AG04450 (cell line): ENCODE measurements at regions not wholly inside any gene's neighbourhood (a gene's known extent, or its start where the extent isn't known, plus 50 kb on each side); places are given as distances from the start of the nearest gene placed in this dataset.

Experiments used
- CTCF ChIA-PET: fragments of 300-600, 350-600 bp; formaldehyde crosslinking; extraction: SDS; loops from one replicate; lab custom pipeline; 2022; ENCODE audit warnings: antibody characterized with exemption, inconsistent platforms; lab: Charles Lee
- POLR2A ChIA-PET: fragments of 350-600 bp; formaldehyde crosslinking; extraction: SDS; loops from one replicate; lab custom pipeline; 2021; ENCODE audit warnings: antibody characterized with exemption, inconsistent platforms; lab: Yijun Ruan, JAX
- DNase-seq: peaks from one replicate; pipeline ENCODE4 v3.0.0-alpha.2; 2011; ENCODE audit warnings: low read depth, low spot score
- H3K27ac ChIP-seq: one replicate; pipeline ENCODE4 v1.5.1; 2012; ENCODE audit warnings: low read depth, low read length, control low read depth
- H3K27me3 ChIP-seq: one replicate; pipeline ENCODE4 v1.6.0; 2012; ENCODE audit warnings: low read length; ENCODE audit not compliant: control insufficient read depth, insufficient read depth
- H3K4me3 ChIP-seq: 2 replicates; pipeline ENCODE4 v1.5.1; 2011; ENCODE audit warnings: mild to moderate bottlenecking, low read depth, low read length, control low read depth
- H3K9me3 ChIP-seq: 2 replicates; pipeline ENCODE4 v1.5.1; 2012; ENCODE audit warnings: low read length; ENCODE audit not compliant: control insufficient read depth, insufficient read depth
- CTCF ChIP-seq: IDR thresholded peaks from 2 replicates; pipeline ENCODE4 v1.5.1; 2011; ENCODE audit warnings: low read depth, low read length, control low read depth, inconsistent platforms

GRCh38 chr4:71123951-71124350 lies 130.5 kb downstream of the DCK start:
- Histone ChIP-seq H3K27me3 (no peaks in the 10 kb centered on the region), H3K27ac (no peak overlapping the region), H3K4me3 (no peak overlapping the region), H3K9me3 (peaks cover 8% of the 10 kb centered on the region)
- DNase-seq, result no peak
- TF ChIP-seq CTCF, result no peak
- CTCF ChIA-PET, result no interaction called here
- POLR2A ChIA-PET, result interaction anchor here (0.6 kb wide), 1 partner anchor 99 kb away, joined by 3 read pairs; no protein-coding TSS in a partner anchor

GRCh38 chr4:71125137-71125536 lies 131.7 kb downstream of the DCK start:
- POLR2A ChIA-PET, result no interaction called here
- H3K27ac ChIP-seq, result no peak overlapping the region
- peaks cover 8% of the 10 kb centered on the region for H3K9me3 ChIP-seq
- DNase-seq, result no peak
- CTCF ChIA-PET, result interaction anchor here (1.2 kb wide), 1 partner anchor 104 kb away, joined by 3 read pairs; no protein-coding TSS in a partner anchor
- H3K4me3 ChIP-seq, result no peak overlapping the region
- no peaks in the 10 kb centered on the region for H3K27me3 ChIP-seq
- no peak for TF ChIP-seq CTCF

- POLR2A ChIA-PET, result interaction anchor here (0.8 kb wide), 1 partner anchor 203 kb away, joined by 3 read pairs; no protein-coding TSS in a partner anchor
- H3K27ac ChIP-seq, result no peak overlapping the region
Measured at GRCh38 chr4:71126719-71127118, 133.3 kb downstream of the DCK start.

GRCh38 chr4:71130827-71131603 lies 137.6 kb downstream of the DCK start:
- peak; percentile 41; the same call in 1 of the 2 replicates for TF ChIP-seq CTCF
- DNase-seq, result no peak
- CTCF ChIA-PET, result interaction anchor here (0.6 to 3.4 kb wide), 17 partner anchors 18 to 863 kb away, joined by 3 to 25 read pairs (median 4); no protein-coding TSS in a partner anchor
- peak overlapping the region; percentile 23 for H3K4me3 ChIP-seq
- H3K9me3 ChIP-seq, result no peaks in the 10 kb centered on the region
- H3K27ac ChIP-seq, result peak overlapping the region; percentile 43
- no peaks in the 10 kb centered on the region for H3K27me3 ChIP-seq
- POLR2A ChIA-PET, result interaction anchor here (1.1 kb wide), 1 partner anchor 55 kb away, joined by 4 read pairs; no protein-coding TSS in a partner anchor

More at GRCh38 chr4:71126719-71127118, 133.3 kb downstream of the DCK start:
- H3K9me3 ChIP-seq, result no peaks in the 10 kb centered on the region
- CTCF ChIA-PET, result no interaction called here
- no peak for TF ChIP-seq CTCF
- H3K4me3 ChIP-seq, result no peak overlapping the region
- DNase-seq, result peak; percentile 91
- H3K27me3 ChIP-seq, result no peaks in the 10 kb centered on the region

GRCh38 chr4:71132486-71132885 lies 139.0 kb downstream of the DCK start:
- Histone ChIP-seq H3K9me3 (no peaks in the 10 kb centered on the region), H3K4me3 (no peak overlapping the region), H3K27ac (no peak overlapping the region), H3K27me3 (no peaks in the 10 kb centered on the region)
- POLR2A ChIA-PET, result no interaction called here
- DNase-seq, result no peak
- no peak for TF ChIP-seq CTCF
- CTCF ChIA-PET, result interaction anchor here (1.2 to 3.4 kb wide), 9 partner anchors 20 to 578 kb away, joined by 3 to 25 read pairs (median 6); no protein-coding TSS in a partner anchor
